ENCODE measurements at regions not wholly inside any gene's neighbourhood (a gene's known extent, or its start where the extent isn't known, plus 50 kb on each side); places are given as distances from the start of the nearest gene placed in this dataset.
"Not testable (repeated sequence)": the region's sequence is repeated elsewhere in the genome, so short reads cannot be mapped to it uniquely, and the experiment has no call there.

DNA sequence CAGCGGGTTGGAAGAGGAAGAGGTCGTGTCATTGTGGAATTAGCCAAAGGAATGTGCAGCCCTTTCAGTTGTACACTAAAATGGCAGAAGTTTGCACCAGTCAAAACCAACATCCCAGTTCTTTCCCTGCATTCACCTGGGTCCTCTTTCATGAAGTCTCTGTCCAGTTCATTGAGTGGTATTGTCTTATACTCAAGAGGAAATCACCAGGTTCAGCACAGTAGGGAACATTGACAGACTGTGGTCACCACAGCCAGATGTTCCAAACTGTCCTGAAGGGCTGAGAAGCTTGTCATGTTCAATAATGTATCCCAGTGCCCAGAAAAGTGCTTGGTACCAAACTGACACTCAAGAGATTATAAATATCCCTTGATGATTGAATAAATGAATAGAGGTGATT is 131.6 kb downstream of the GLUL start:
- DNase-seq (no peak), ATAC-seq (no peak)
- Mint-ChIP-seq H3K4me3 (peak overlapping the region; percentile 44), H3K27me3 (ENCODE audit: low read depth) (no peaks in the 10 kb centered on the region), H3K4me1 (ENCODE audit: low read depth) (peaks cover 32% of the 10 kb centered on the region), H3K36me3 (ENCODE audit: insufficient read depth) (no peaks in the 10 kb centered on the region), H3K9me3 (no peaks in the 10 kb centered on the region)

GRCh38 chr1:182259229-182259872 is 132.2 kb downstream of the GLUL start:
- no peaks in the 10 kb centered on the region for H3K9me3 Mint-ChIP-seq
- H3K36me3 Mint-ChIP-seq (ENCODE audit: insufficient read depth) = no peaks in the 10 kb centered on the region
- peak; percentile 77 to 83 for ATAC-seq
- no peak for DNase-seq
- peaks cover 32% of the 10 kb centered on the region for H3K4me1 Mint-ChIP-seq (ENCODE audit: low read depth)
- H3K4me3 Mint-ChIP-seq = peak overlapping the region; percentile 44
- no peaks in the 10 kb centered on the region for H3K27me3 Mint-ChIP-seq (ENCODE audit: low read depth)

DNA sequence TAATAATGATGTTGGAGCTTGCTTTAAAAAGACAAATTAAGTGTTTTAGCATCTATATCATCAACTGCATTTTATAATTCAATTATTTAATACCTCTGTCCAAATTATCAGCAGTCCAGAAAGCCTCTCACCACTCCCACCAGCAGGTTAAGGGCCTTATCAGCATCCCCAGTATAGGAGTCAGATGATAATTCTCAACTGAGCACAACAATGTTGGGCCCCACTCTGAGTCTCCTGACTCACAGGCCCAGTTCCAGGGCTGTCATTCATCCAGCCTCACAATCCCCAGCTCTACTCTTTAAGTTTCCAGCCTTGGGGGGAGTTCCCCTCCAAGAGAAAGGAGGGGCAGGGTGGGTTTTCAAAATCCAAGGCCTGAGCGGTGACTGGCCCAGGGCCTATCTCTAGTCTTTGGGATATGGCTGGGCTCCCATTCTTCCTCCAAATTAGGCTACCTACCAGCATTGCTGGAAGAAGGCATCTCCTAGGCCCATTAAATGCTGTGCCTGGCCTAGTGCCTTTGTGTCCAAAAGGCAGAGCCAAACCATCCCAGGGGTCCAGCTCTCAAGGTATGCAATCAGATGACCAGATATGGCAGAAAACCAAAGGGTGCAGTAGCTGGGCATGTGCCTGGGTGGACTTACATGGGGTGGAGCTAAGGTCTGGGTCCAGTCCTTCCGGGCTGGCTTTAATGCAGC is 134.1 kb downstream of the GLUL start:
- peaks cover 30% of the 10 kb centered on the region for H3K4me1 Mint-ChIP-seq (ENCODE audit: low read depth)
- DNase-seq = no peak
- H3K27me3 Mint-ChIP-seq (ENCODE audit: low read depth) = no peaks in the 10 kb centered on the region
- H3K36me3 Mint-ChIP-seq (ENCODE audit: insufficient read depth) = no peaks in the 10 kb centered on the region
- no peak overlapping the region for H3K4me3 Mint-ChIP-seq
- no peaks in the 10 kb centered on the region for H3K9me3 Mint-ChIP-seq
- no peak for ATAC-seq

DNA sequence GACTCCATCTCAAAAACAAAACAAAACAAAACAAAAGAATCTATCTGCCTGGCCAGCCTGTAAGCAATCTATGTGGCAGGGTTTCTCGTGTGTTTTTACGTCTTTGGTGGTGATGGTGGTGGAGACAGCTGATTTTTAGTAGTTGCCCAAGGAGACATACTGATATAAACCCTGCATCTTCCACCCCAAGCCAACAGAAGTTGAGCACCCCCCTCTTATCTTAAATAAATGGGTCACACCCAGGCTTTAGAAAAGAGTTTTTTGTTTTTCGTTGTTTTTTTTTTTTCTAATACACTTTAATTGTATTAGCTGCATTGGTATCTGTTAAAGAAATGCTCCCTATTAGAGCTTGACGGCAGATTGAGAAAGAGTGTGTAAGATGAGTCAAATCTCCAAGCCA is 134.7 kb downstream of the GLUL start:
- no peak for ATAC-seq
- Mint-ChIP-seq H3K27me3 (ENCODE audit: low read depth) (no peaks in the 10 kb centered on the region), H3K4me1 (ENCODE audit: low read depth) (peaks cover 24% of the 10 kb centered on the region), H3K9me3 (no peaks in the 10 kb centered on the region), H3K36me3 (ENCODE audit: insufficient read depth) (no peaks in the 10 kb centered on the region), H3K4me3 (no peak overlapping the region)
- DNase-seq = no peak

GRCh38 chr1:182255494-182255893 is 136.1 kb downstream of the GLUL start:
- no peak overlapping the region for H3K4me3 Mint-ChIP-seq
- no peak for ATAC-seq
- H3K27me3 Mint-ChIP-seq (ENCODE audit: low read depth) = no peaks in the 10 kb centered on the region
- DNase-seq = no peak
- peaks cover 16% of the 10 kb centered on the region for H3K4me1 Mint-ChIP-seq (ENCODE audit: low read depth)
- H3K9me3 Mint-ChIP-seq = no peaks in the 10 kb centered on the region
- no peaks in the 10 kb centered on the region for H3K36me3 Mint-ChIP-seq (ENCODE audit: insufficient read depth)

GRCh38 chr1:182253319-182253860 is 138.2 kb downstream of the GLUL start:
- DNase-seq = no peak
- H3K27me3 Mint-ChIP-seq (ENCODE audit: low read depth) = no peaks in the 10 kb centered on the region
- no peaks in the 10 kb centered on the region for H3K9me3 Mint-ChIP-seq
- no peaks in the 10 kb centered on the region for H3K36me3 Mint-ChIP-seq (ENCODE audit: insufficient read depth)
- no peak for ATAC-seq
- H3K4me3 Mint-ChIP-seq = no peak overlapping the region
- peaks cover 8% of the 10 kb centered on the region for H3K4me1 Mint-ChIP-seq (ENCODE audit: low read depth)

GRCh38 chr1:182251561-182251960 is 140.0 kb downstream of the GLUL start:
- peaks cover 10% of the 10 kb centered on the region for H3K4me1 Mint-ChIP-seq (ENCODE audit: low read depth)
- DNase-seq (no peak), ATAC-seq (no peak)
- no peaks in the 10 kb centered on the region for H3K9me3 Mint-ChIP-seq
- no peaks in the 10 kb centered on the region for H3K36me3 Mint-ChIP-seq (ENCODE audit: insufficient read depth)
- no peak overlapping the region for H3K4me3 Mint-ChIP-seq
- no peaks in the 10 kb centered on the region for H3K27me3 Mint-ChIP-seq (ENCODE audit: low read depth)

DNA sequence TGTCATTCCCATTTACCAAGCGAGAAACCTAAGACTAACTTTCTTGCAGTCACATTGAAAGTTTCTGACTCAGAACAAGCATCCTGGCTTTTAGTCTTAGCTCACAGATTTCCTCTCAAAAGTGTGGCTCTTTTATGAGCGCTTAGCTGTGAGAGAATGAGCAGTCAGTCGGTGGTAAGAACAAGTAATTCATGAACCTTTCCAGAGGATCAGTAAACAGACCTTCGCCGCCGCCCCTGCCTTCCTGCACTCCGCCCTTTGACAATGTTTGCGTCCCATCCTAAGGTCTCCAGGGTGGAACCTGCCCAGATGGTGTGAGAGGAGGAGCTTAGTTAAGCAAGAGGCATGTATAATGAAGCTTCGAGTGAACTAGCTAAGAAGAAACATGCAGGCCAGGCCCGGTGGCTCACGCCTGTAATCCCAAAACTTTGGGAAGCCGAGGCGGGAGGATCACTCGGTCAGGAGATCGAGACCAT is 142.4 kb downstream of the GLUL start:
- H3K4me3 Mint-ChIP-seq = no peak overlapping the region
- H3K36me3 Mint-ChIP-seq (ENCODE audit: insufficient read depth) = no peaks in the 10 kb centered on the region
- H3K27me3 Mint-ChIP-seq (ENCODE audit: low read depth) = no peaks in the 10 kb centered on the region
- H3K4me1 Mint-ChIP-seq (ENCODE audit: low read depth) = peaks cover 10% of the 10 kb centered on the region
- ATAC-seq = peak; percentile 89
- DNase-seq = no peak
- H3K9me3 Mint-ChIP-seq = no peaks in the 10 kb centered on the region

- no peaks in the 10 kb centered on the region for H3K36me3 Mint-ChIP-seq (ENCODE audit: insufficient read depth)
- DNase-seq (no peak), ATAC-seq (peak; percentile 33 to 47)
- H3K27me3 Mint-ChIP-seq (ENCODE audit: low read depth) = no peaks in the 10 kb centered on the region
- H3K4me3 Mint-ChIP-seq = no peak overlapping the region
- H3K4me1 Mint-ChIP-seq (ENCODE audit: low read depth) = peaks cover 10% of the 10 kb centered on the region
- H3K9me3 Mint-ChIP-seq = no peaks in the 10 kb centered on the region
These were observed 142.9 kb downstream of the GLUL start for GRCh38 chr1:182248721-182249120.

GRCh38 chr1:182247813-182248212 is 143.8 kb downstream of the GLUL start:
- not testable (repeated sequence) for DNase-seq; H3K4me1 Mint-ChIP-seq (ENCODE audit: low read depth); ATAC-seq; H3K36me3 Mint-ChIP-seq (ENCODE audit: insufficient read depth); H3K9me3 Mint-ChIP-seq; H3K4me3 Mint-ChIP-seq; H3K27me3 Mint-ChIP-seq (ENCODE audit: low read depth)

- Mint-ChIP-seq H3K4me3 (no peak overlapping the region), H3K36me3 (ENCODE audit: insufficient read depth) (no peaks in the 10 kb centered on the region), H3K4me1 (ENCODE audit: low read depth) (peaks cover 10% of the 10 kb centered on the region), H3K9me3 (no peaks in the 10 kb centered on the region), H3K27me3 (ENCODE audit: low read depth) (no peaks in the 10 kb centered on the region)
- ATAC-seq (no peak), DNase-seq (no peak)
These were observed 144.8 kb downstream of the GLUL start for GRCh38 chr1:182246783-182247182.

- Mint-ChIP-seq H3K9me3 (no peaks in the 10 kb centered on the region), H3K27me3 (ENCODE audit: low read depth) (no peaks in the 10 kb centered on the region), H3K36me3 (ENCODE audit: insufficient read depth) (no peaks in the 10 kb centered on the region), H3K4me1 (ENCODE audit: low read depth) (peaks cover 10% of the 10 kb centered on the region), H3K4me3 (no peak overlapping the region)
- ATAC-seq (no peak), DNase-seq (no peak)
These were observed 146.6 kb downstream of the GLUL start for GRCh38 chr1:182245040-182245439.

DNA sequence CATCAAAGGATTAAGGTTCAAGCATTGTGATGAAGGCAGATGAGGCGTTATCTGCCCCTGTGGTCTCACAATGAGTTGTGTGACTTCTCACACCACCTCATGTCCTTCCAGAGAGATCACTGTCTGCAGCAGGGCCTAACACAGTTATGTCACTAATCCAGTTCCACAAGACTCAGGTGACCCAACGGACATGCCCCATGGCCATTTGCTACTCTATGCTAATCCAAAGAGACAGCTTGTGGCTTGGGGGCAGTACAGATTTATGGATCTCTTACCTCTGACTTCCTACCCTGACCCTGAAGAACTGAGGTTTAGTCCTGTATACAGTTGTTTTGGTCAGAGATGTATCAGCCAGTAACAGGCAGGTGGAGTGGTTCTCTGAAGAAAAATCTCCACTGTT is 147.1 kb downstream of the GLUL start:
- ATAC-seq = no peak
- no peak overlapping the region for H3K4me3 Mint-ChIP-seq
- no peaks in the 10 kb centered on the region for H3K9me3 Mint-ChIP-seq
- DNase-seq = no peak
- H3K27me3 Mint-ChIP-seq (ENCODE audit: low read depth) = no peaks in the 10 kb centered on the region
- H3K4me1 Mint-ChIP-seq (ENCODE audit: low read depth) = peaks cover 10% of the 10 kb centered on the region
- H3K36me3 Mint-ChIP-seq (ENCODE audit: insufficient read depth) = no peaks in the 10 kb centered on the region

DNA sequence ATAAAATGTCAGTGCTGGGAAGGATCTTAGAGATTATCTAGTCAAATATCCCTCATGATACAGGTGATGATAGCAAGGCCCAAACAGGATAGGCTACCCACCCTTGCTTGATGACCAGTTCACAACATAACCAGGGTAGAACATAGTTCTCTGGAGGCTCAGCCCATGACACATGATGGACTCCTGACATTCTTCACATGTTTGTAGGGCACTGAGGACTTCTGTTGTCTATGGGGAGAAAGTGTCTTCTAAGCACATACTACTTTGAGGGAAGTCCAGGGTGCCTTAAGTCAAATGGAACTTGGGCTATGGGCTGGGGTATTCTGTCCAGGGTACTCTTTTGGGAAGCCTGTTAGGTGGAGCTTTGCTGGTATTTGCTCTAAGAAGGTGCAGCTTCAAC is 148.9 kb downstream of the GLUL start:
- no peaks in the 10 kb centered on the region for H3K27me3 Mint-ChIP-seq (ENCODE audit: low read depth)
- DNase-seq (no peak), ATAC-seq (no peak)
- no peaks in the 10 kb centered on the region for H3K9me3 Mint-ChIP-seq
- no peaks in the 10 kb centered on the region for H3K36me3 Mint-ChIP-seq (ENCODE audit: insufficient read depth)
- H3K4me1 Mint-ChIP-seq (ENCODE audit: low read depth) = no peaks in the 10 kb centered on the region
- H3K4me3 Mint-ChIP-seq = no peak overlapping the region

DNA sequence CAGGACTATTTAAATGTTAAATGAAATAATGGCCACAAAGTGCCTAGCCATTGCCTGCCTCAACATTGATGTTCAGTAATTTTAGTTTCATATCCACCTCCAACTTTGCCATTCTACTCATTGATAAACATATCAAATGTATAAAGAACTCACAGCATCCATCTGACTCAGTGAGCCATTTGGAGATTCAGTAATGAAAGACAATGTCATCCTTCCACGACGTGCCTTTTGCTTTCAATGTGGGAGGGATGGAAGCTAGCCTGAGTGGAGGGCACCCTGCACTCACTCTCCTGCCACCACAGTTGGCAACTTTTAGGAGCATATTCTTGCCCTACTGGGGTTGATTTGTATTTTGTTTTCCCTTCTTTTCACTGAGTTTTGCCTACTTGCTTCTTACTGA is 151.5 kb downstream of the GLUL start:
- Mint-ChIP-seq H3K4me3 (no peak overlapping the region), H3K4me1 (ENCODE audit: low read depth) (peaks cover 14% of the 10 kb centered on the region), H3K27me3 (ENCODE audit: low read depth) (no peaks in the 10 kb centered on the region), H3K36me3 (ENCODE audit: insufficient read depth) (no peaks in the 10 kb centered on the region), H3K9me3 (no peaks in the 10 kb centered on the region)
- no peak for DNase-seq
- no peak for ATAC-seq
